ENCODE measurements at regions not wholly inside any gene's neighbourhood (a gene's known extent, or its start where the extent isn't known, plus 50 kb on each side); places are given as distances from the start of the nearest gene placed in this dataset.

DNA sequence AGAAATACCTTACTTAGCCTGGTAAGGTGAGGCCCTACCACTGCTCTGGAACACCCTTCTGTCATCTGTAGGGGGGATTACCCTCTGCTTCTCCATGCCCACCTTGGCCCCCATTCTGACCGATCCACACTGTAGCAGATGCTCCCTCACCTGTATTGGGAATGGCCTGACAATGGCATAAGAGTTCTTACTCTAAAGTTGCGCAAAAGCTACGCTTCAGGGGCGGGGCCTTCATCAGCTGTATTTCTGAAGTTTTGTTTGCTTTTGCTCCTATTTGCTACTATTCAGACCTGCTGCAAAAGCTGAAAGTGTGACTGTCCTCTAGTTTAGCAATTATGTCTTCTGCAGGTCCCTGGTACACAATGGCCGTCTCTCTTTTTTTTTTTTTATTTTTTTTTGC is 252.6 kb downstream of the TLE3 start:
- H3K4me1 ChIP-seq: no peaks in the 10 kb centered on the region
- H3K9me3 ChIP-seq: no peaks in the 10 kb centered on the region
- H3K36me3 ChIP-seq: no peaks in the 10 kb centered on the region
- TF ChIP-seq CTCF (IDR thresholded peaks at IDR 0.05) (no peak), POLR2AphosphoS5 (IDR thresholded peaks at IDR 0.05) (no peak), POLR2A (IDR thresholded peaks at IDR 0.05) (no peak), EP300 (IDR thresholded peaks at IDR 0.05) (no peak)
- WGBS, 2 donors (ENCODE audit: low coverage in 1 of 2): 92 to 96% methylated on average over 2 to 5 of the region's 5 CpGs
- no peak overlapping the region for H3K27ac ChIP-seq
- no peak overlapping the region for H3K4me3 ChIP-seq
- H3K27me3 ChIP-seq: peaks cover 13% of the 10 kb centered on the region
- ATAC-seq: no peak

DNA sequence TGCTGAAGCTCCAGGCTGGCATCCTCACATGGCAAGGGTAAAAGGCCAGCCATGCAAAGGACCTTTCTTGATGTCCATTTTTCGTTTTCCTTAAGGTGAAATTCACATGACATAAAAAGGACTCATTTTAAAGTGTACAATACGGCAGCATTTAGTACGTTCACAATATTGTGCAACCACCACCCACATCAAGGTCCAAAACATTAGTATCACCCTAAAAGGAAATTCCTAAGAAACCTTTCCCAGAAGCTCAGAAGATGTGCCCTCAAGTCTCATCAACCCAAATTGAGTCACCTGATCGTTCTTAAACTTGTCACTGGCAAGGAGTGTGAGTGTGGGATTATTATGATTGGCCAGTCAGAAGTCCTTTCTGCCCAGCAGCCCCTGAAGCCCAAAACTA is 250.1 kb downstream of the TLE3 start:
- no peak for ATAC-seq
- H3K27me3 ChIP-seq: peaks cover 13% of the 10 kb centered on the region
- WGBS, 2 donors (ENCODE audit: low coverage in 1 of 2): 73 to 92% methylated on average over 3 to 4 of the region's 4 CpGs
- H3K27ac ChIP-seq: no peak overlapping the region
- no peaks in the 10 kb centered on the region for H3K4me1 ChIP-seq
- H3K4me3 ChIP-seq: no peak overlapping the region
- H3K9me3 ChIP-seq: no peaks in the 10 kb centered on the region
- TF ChIP-seq CTCF (IDR thresholded peaks at IDR 0.05) (no peak), EP300 (IDR thresholded peaks at IDR 0.05) (no peak), POLR2A (IDR thresholded peaks at IDR 0.05) (no peak)
- H3K36me3 ChIP-seq: no peaks in the 10 kb centered on the region

DNA sequence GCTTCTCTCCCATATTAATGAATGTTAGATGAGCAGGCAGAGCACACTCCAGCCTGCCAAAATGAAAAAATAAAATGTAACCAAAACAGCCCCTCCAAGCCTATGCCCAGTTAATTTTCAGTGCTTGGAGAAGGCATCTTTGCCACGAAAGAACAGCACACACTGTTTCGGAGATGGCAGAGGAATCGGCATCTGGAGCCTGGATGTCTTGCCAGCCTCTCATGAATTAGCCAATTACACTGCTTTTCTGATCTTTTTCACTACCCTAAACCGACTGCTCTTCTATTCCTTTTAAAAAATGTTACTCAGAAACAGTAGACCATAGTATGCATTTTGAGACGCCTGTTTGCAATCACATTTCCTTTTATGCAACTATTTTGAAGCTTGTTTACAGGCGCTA is 249.6 kb downstream of the TLE3 start:
- no peaks in the 10 kb centered on the region for H3K4me1 ChIP-seq

GRCh38 chr15:69848551-69849231 is 249.0 kb downstream of the TLE3 start:
- Histone ChIP-seq H3K9me3 (no peaks in the 10 kb centered on the region), H3K27ac (no peak overlapping the region), H3K27me3 (peaks cover 13% of the 10 kb centered on the region), H3K4me1 (no peaks in the 10 kb centered on the region), H3K4me3 (no peak overlapping the region), H3K36me3 (no peaks in the 10 kb centered on the region)
- no peak for ATAC-seq
- WGBS, 2 donors (ENCODE audit: low coverage in 1 of 2): 56 to 86% methylated on average over 2 to 3 of the region's 4 CpGs
- no peak for TF ChIP-seq POLR2A (IDR thresholded peaks at IDR 0.05)
- TF ChIP-seq POLR2AphosphoS5 (IDR thresholded peaks at IDR 0.05): no peak

More for the DNA sequence above, 249.6 kb downstream of the TLE3 start:
- no peaks in the 10 kb centered on the region for H3K36me3 ChIP-seq
- 71 to 90% methylated on average over 5 to 6 of the region's 6 CpGs for WGBS, 2 donors (ENCODE audit: low coverage in 1 of 2)
- ATAC-seq: no peak
- peaks cover 13% of the 10 kb centered on the region for H3K27me3 ChIP-seq
- H3K27ac ChIP-seq: no peak overlapping the region
- no peak overlapping the region for H3K4me3 ChIP-seq
- H3K9me3 ChIP-seq: no peaks in the 10 kb centered on the region
- no peak for TF ChIP-seq POLR2A (IDR thresholded peaks at IDR 0.05)
- no peak for TF ChIP-seq EP300 (IDR thresholded peaks at IDR 0.05)
- no peak for TF ChIP-seq POLR2AphosphoS5 (IDR thresholded peaks at IDR 0.05)
- TF ChIP-seq CTCF (IDR thresholded peaks at IDR 0.05): no peak

- ATAC-seq: no peak
- no peaks in the 10 kb centered on the region for H3K9me3 ChIP-seq
- no peaks in the 10 kb centered on the region for H3K36me3 ChIP-seq
- no peak overlapping the region for H3K27ac ChIP-seq
- 74 to 75% methylated on average over 4 of the region's 4 CpGs for WGBS, 2 donors (ENCODE audit: low coverage in 1 of 2)
- peaks cover 13% of the 10 kb centered on the region for H3K27me3 ChIP-seq
- H3K4me1 ChIP-seq: no peaks in the 10 kb centered on the region
- TF ChIP-seq POLR2A (IDR thresholded peaks at IDR 0.05) (no peak), POLR2AphosphoS5 (IDR thresholded peaks at IDR 0.05) (no peak), CTCF (IDR thresholded peaks at IDR 0.05) (no peak), EP300 (IDR thresholded peaks at IDR 0.05) (no peak)
- H3K4me3 ChIP-seq: no peak overlapping the region
These were observed 248.5 kb downstream of the TLE3 start for GRCh38 chr15:69849232-69849610.

Measured in gastroesophageal sphincter (tissue), 4 donors.